RWPE1 (cell line): ENCODE measurements at regions not wholly inside any gene's neighbourhood (a gene's known extent, or its start where the extent isn't known, plus 50 kb on each side); places are given as distances from the start of the nearest gene placed in this dataset.
"Not testable (repeated sequence)": the region's sequence is repeated elsewhere in the genome, so short reads cannot be mapped to it uniquely, and the experiment has no call there.

Experiments
- CTCF ChIA-PET: fragments of 350-600 bp; sonication (Branson Sonifier 250); formaldehyde crosslinking; extraction: SDS; loops from one replicate; lab custom pipeline; 2021; lab: Yijun Ruan, JAX
- POLR2A ChIA-PET: fragments of 400-600 bp; formaldehyde crosslinking; extraction: SDS; loops from one replicate; lab custom pipeline; 2020; ENCODE audit warnings: antibody characterized with exemption; ENCODE audit not compliant: low non-redundant PET; lab: Yijun Ruan, JAX
- DNase-seq: peaks from one replicate; pipeline ENCODE4 v3.0.0; 2012; ENCODE audit warnings: low spot score
- H3K27ac ChIP-seq: fragments of 450-650 bp; 2 replicates; pipeline ENCODE4 v1.5.1; 2017
- TF ChIP-seq, protein P1 (sequence below): fragments of 450-650 bp; conservative IDR thresholded peaks from 2 replicates; pipeline ENCODE4 v1.5.1; 2017; ENCODE audit warnings: low read depth, mild to moderate bottlenecking

GRCh38 chr5:68110264-68110663 is 105.3 kb upstream of the PIK3R1 start:
- DNase-seq = no peak
- POLR2A ChIA-PET = no interaction called here
- TF ChIP-seq, protein P1, sequence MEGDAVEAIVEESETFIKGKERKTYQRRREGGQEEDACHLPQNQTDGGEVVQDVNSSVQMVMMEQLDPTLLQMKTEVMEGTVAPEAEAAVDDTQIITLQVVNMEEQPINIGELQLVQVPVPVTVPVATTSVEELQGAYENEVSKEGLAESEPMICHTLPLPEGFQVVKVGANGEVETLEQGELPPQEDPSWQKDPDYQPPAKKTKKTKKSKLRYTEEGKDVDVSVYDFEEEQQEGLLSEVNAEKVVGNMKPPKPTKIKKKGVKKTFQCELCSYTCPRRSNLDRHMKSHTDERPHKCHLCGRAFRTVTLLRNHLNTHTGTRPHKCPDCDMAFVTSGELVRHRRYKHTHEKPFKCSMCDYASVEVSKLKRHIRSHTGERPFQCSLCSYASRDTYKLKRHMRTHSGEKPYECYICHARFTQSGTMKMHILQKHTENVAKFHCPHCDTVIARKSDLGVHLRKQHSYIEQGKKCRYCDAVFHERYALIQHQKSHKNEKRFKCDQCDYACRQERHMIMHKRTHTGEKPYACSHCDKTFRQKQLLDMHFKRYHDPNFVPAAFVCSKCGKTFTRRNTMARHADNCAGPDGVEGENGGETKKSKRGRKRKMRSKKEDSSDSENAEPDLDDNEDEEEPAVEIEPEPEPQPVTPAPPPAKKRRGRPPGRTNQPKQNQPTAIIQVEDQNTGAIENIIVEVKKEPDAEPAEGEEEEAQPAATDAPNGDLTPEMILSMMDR = no peak

GRCh38 chr5:68104217-68104616 is 111.3 kb upstream of the PIK3R1 start:
- POLR2A ChIA-PET = not testable (repeated sequence)

More at GRCh38 chr5:68110264-68110663, 105.3 kb upstream of the PIK3R1 start:
- H3K27ac ChIP-seq = no peak overlapping the region
- CTCF ChIA-PET = no interaction called here

GRCh38 chr5:68103297-68103696 is 112.3 kb upstream of the PIK3R1 start:
- CTCF ChIA-PET = interaction anchor here (0.6 kb wide), 1 partner anchor 9 kb away, joined by 3 read pairs; no protein-coding TSS in a partner anchor
- H3K27ac ChIP-seq, POLR2A ChIA-PET, DNase-seq: not testable (repeated sequence)

More at GRCh38 chr5:68104217-68104616, 111.3 kb upstream of the PIK3R1 start:
- H3K27ac ChIP-seq, CTCF ChIA-PET, DNase-seq: not testable (repeated sequence)

DNA sequence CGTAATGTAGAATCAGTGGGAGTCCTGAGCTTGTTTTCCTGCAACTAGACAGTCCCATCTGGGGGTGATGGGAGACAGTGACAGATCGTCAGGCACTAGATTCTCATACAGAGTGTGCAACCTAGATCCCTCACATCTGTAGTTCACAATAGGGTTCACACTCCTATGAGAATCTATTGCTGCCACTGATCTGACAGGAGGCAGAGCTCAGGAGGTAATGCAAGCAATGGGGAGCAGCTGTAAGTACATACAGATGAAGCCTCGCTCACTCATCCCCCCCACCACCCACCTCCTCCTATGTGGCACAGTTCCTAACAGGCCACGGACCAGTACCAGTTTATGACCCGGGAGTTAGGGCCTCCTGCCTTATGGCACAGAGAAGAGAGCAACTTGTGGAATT is 116.2 kb upstream of the PIK3R1 start:
- DNase-seq = no peak
- POLR2A ChIA-PET = no interaction called here
- no peak overlapping the region for H3K27ac ChIP-seq
- TF ChIP-seq, protein P1 = no peak
- CTCF ChIA-PET = no interaction called here

- no peak overlapping the region for H3K27ac ChIP-seq
- TF ChIP-seq, protein P1 = no peak
- DNase-seq = no peak
- ChIA-PET POLR2A (no interaction called here), CTCF (interaction anchor here (0.6 kb wide), 1 partner anchor 811 kb away, joined by 3 read pairs; no protein-coding TSS in a partner anchor)
Observed at GRCh38 chr5:68093455-68094159, 121.9 kb upstream of the PIK3R1 start.

- TF ChIP-seq, protein P1 = no peak
- no peak overlapping the region for H3K27ac ChIP-seq
- no peak for DNase-seq
- CTCF ChIA-PET = no interaction called here
- POLR2A ChIA-PET = no interaction called here
Observed at GRCh38 chr5:68088302-68088701, 127.3 kb upstream of the PIK3R1 start.

GRCh38 chr5:68087866-68088265 is 127.7 kb upstream of the PIK3R1 start:
- TF ChIP-seq, protein P1 = no peak
- CTCF ChIA-PET = no interaction called here
- no peak overlapping the region for H3K27ac ChIP-seq
- POLR2A ChIA-PET = no interaction called here
- no peak for DNase-seq
